Ascending aorta (tissue), 2 donors: ENCODE measurements at regions not wholly inside any gene's neighbourhood (a gene's known extent, or its start where the extent isn't known, plus 50 kb on each side); places are given as distances from the start of the nearest gene placed in this dataset.

ENCODE experiments used
- DNase-seq, 2 donors: peaks; one replicate each; pipeline ENCODE4 v3.0.0-alpha.2; 2019; ENCODE audit warnings: low spot score in 2 of 2
- H3K27ac ChIP-seq, 2 donors: fragments of 200-600 bp; sonication (generic); one replicate each; pipeline ENCODE4 v1.5.1; 2016 to 2017; ENCODE audit warnings: mild to moderate bottlenecking in 1 of 2
- H3K27me3 ChIP-seq: fragments of 200-600 bp; sonication (generic); one replicate; pipeline ENCODE4 v1.5.1; 2017
- H3K36me3 ChIP-seq, 2 donors: fragments of 200-600 bp; sonication (generic); one replicate each; pipeline ENCODE4 v1.5.1; 2016
- H3K4me1 ChIP-seq, 2 donors: fragments of 200-600 bp; sonication (generic); one replicate each; pipeline ENCODE4 v1.5.1; 2016 to 2017; ENCODE audit warnings: mild to moderate bottlenecking in 1 of 2
- H3K4me3 ChIP-seq, 2 donors: fragments of 200-600 bp; sonication (generic); one replicate each; pipeline ENCODE4 v1.5.1; 2016 to 2017; ENCODE audit warnings: mild to moderate bottlenecking in 1 of 2
- H3K9me3 ChIP-seq, 2 donors: fragments of 200-600 bp; sonication (generic); one replicate each; pipeline ENCODE4 v1.5.1; 2016
- CTCF ChIP-seq, 3 experiments: fragments of 200-600 bp in 2 of 3; fragments of 450-650 bp in 1 of 3; sonication (generic) in 2 of 3; IDR thresholded peaks; one replicate each; pipeline ENCODE4 v1.5.1; 2016 to 2019; ENCODE audit warnings: antibody characterized with exemption in 3 of 3, mild to moderate bottlenecking in 1 of 3, moderate library complexity in 1 of 3
- intact Hi-C: fragments of 100-400 bp; cut with DNase I; formaldehyde crosslinking; loops from one replicate; pipeline ENCODE4 v1.15.1; 2023

GRCh38 chr17:36875698-36876293 lies 61.5 kb upstream of the LHX1 start:
- H3K4me3 ChIP-seq: no peak overlapping the region
- H3K36me3 ChIP-seq: no peaks in the 10 kb centered on the region
- no peaks in the 10 kb centered on the region for H3K27me3 ChIP-seq
- intact Hi-C loops: no loop called here
- no peak overlapping the region for H3K27ac ChIP-seq
- H3K4me1 ChIP-seq: no peaks in the 10 kb centered on the region
- no peak for DNase-seq
- no peak for TF ChIP-seq CTCF (IDR thresholded peaks at IDR 0.05)
- peaks cover 0 to under 1% of the 10 kb centered on the region in 2 donors for H3K9me3 ChIP-seq

- H3K27me3 ChIP-seq: no peaks in the 10 kb centered on the region
- H3K27ac ChIP-seq: no peak overlapping the region
- no peak for TF ChIP-seq CTCF (IDR thresholded peaks at IDR 0.05)
- no peaks in the 10 kb centered on the region for H3K4me1 ChIP-seq
- intact Hi-C loops: no loop called here
- no peak overlapping the region for H3K4me3 ChIP-seq
- H3K9me3 ChIP-seq: peaks cover 0 to 7% of the 10 kb centered on the region in 2 donors
- no peaks in the 10 kb centered on the region for H3K36me3 ChIP-seq
- DNase-seq: no peak
Observed at GRCh38 chr17:36876966-36877365, 60.3 kb upstream of the LHX1 start.

- Histone ChIP-seq H3K4me1 (no peaks in the 10 kb centered on the region), H3K4me3 (no peak overlapping the region), H3K27ac (no peak overlapping the region), H3K27me3 (no peaks in the 10 kb centered on the region), H3K36me3 (no peaks in the 10 kb centered on the region), H3K9me3 (peaks cover 0 to 7% of the 10 kb centered on the region in 2 donors)
- DNase-seq: no peak
- TF ChIP-seq CTCF (IDR thresholded peaks at IDR 0.05): no peak
- intact Hi-C loops: no loop called here
Observed at GRCh38 chr17:36877771-36878170, 59.5 kb upstream of the LHX1 start.

- intact Hi-C loops: no loop called here
- Histone ChIP-seq H3K9me3 (peaks cover 0 to 7% of the 10 kb centered on the region in 2 donors), H3K27ac (no peak overlapping the region), H3K4me3 (no peak overlapping the region), H3K36me3 (no peaks in the 10 kb centered on the region), H3K4me1 (no peaks in the 10 kb centered on the region), H3K27me3 (no peaks in the 10 kb centered on the region)
- DNase-seq: no peak
- no peak for TF ChIP-seq CTCF (IDR thresholded peaks at IDR 0.05)
Observed at GRCh38 chr17:36878216-36878615, 59.1 kb upstream of the LHX1 start.

GRCh38 chr17:36879027-36879426 lies 58.2 kb upstream of the LHX1 start:
- H3K4me1 ChIP-seq: no peaks in the 10 kb centered on the region
- H3K4me3 ChIP-seq: no peak overlapping the region
- H3K9me3 ChIP-seq: peaks cover 0 to 7% of the 10 kb centered on the region in 2 donors
- TF ChIP-seq CTCF (IDR thresholded peaks at IDR 0.05): no peak
- no peaks in the 10 kb centered on the region for H3K36me3 ChIP-seq
- H3K27ac ChIP-seq: no peak overlapping the region
- H3K27me3 ChIP-seq: no peaks in the 10 kb centered on the region
- no peak for DNase-seq
- intact Hi-C loops: no loop called here

- no peak for TF ChIP-seq CTCF (IDR thresholded peaks at IDR 0.05)
- intact Hi-C loops: no loop called here
- no peak for DNase-seq
- Histone ChIP-seq H3K36me3 (no peaks in the 10 kb centered on the region), H3K27ac (no peak overlapping the region), H3K4me3 (no peak overlapping the region), H3K27me3 (no peaks in the 10 kb centered on the region), H3K9me3 (peaks cover 0 to 7% of the 10 kb centered on the region in 2 donors), H3K4me1 (no peaks in the 10 kb centered on the region)
Observed at GRCh38 chr17:36879624-36880131, 57.6 kb upstream of the LHX1 start.
